Suprapubic skin (tissue), 3 donors: ENCODE measurements at regions not wholly inside any gene's neighbourhood (a gene's known extent, or its start where the extent isn't known, plus 50 kb on each side); places are given as distances from the start of the nearest gene placed in this dataset.

Experiments used
- EP300 ChIP-seq: sonication (generic); formaldehyde crosslinking; IDR thresholded peaks from one replicate; pipeline ENCODE4 v1.6.1; 2017; ENCODE audit warnings: antibody characterized with exemption
- POLR2A ChIP-seq, 2 donors: fragments of 450-650 bp; IDR thresholded peaks; one replicate each; pipeline ENCODE4 v1.6.1; 2017; ENCODE audit warnings: antibody characterized with exemption in 2 of 2, mild to moderate bottlenecking in 2 of 2, moderate library complexity in 2 of 2
- TF ChIP-seq, protein P1 (sequence below), 2 donors: fragments of 200-600 bp in 1 of 2; fragments of 450-650 bp in 1 of 2; sonication (generic) in 1 of 2; IDR thresholded peaks; one replicate each; pipeline ENCODE4 v1.5.1; 2016 to 2019; ENCODE audit warnings: antibody characterized with exemption in 2 of 2, mild to moderate bottlenecking in 1 of 2, moderate library complexity in 1 of 2

DNA sequence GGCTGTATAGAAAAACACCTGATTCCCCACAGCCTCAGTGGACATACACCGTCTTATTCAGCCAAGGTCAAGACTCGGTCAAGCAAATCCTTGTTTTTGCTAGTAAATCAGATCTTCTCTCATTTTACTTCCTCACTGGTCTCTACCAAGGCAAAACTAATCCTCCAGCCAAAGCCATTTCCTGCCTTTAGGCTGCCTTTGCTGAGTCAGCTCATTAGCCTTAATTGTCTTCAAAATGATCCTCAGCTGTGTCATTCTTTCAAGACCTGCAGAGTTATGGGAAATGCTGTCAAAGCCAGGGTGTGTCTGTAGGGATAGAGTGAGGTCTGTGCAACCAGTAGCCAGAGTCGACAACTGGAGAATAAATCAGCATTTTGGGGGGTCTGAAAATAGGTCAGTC is 107.2 kb upstream of the FAM180A start:
- TF ChIP-seq, protein P1, sequence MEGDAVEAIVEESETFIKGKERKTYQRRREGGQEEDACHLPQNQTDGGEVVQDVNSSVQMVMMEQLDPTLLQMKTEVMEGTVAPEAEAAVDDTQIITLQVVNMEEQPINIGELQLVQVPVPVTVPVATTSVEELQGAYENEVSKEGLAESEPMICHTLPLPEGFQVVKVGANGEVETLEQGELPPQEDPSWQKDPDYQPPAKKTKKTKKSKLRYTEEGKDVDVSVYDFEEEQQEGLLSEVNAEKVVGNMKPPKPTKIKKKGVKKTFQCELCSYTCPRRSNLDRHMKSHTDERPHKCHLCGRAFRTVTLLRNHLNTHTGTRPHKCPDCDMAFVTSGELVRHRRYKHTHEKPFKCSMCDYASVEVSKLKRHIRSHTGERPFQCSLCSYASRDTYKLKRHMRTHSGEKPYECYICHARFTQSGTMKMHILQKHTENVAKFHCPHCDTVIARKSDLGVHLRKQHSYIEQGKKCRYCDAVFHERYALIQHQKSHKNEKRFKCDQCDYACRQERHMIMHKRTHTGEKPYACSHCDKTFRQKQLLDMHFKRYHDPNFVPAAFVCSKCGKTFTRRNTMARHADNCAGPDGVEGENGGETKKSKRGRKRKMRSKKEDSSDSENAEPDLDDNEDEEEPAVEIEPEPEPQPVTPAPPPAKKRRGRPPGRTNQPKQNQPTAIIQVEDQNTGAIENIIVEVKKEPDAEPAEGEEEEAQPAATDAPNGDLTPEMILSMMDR (IDR thresholded peaks at IDR 0.05) = no peak
- no peak for TF ChIP-seq EP300
- no peak for TF ChIP-seq POLR2A (IDR thresholded peaks at IDR 0.05)
